UCSD-AML1 (cell line): ENCODE measurements at regions not wholly inside any gene's neighbourhood (a gene's known extent, or its start where the extent isn't known, plus 50 kb on each side); places are given as distances from the start of the nearest gene placed in this dataset.
"Not testable (repeated sequence)": the region's sequence is repeated elsewhere in the genome, so short reads cannot be mapped to it uniquely, and the experiment has no call there.

Experiments used
- DNase-seq: peaks from one replicate; lab custom pipeline; 2025; ENCODE audit not compliant: unreplicated experiment; lab: John Stamatoyannopoulos, UW

GRCh38 chr4:59689149-59689548 lies 1511.0 kb upstream of the ADGRL3 start:
- no peak for DNase-seq

DNA sequence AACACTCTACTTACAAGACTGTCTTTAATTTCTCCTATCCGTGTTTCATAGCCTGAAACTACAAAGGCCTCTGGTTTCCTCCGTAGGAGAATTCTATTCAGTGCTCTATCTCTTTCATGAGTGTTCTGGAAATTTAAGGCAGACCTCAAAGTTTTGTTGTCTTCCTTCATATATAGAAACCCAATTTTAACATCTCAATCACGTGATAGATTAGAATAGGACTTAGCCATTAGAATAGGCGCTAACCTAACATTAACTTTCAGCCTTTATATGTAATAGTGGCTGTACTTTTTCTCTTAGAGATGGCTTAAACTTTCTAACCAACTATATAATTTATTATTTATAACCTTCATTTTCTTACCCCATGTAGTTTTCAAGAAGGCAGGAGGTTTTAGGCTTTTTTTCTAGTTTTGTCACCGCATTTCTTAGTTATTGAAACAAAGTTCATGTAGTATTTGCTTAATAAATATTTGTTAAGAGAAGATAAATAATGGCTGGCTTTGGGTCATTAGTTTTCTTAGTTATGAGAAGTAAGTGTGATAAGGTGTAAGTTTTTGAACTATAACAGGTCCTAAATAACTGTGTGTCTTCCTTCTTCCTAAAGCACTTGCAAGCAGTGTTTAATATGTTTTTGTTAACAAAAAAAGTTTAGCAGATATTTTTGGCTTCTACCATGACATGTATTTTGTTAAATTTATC lies 1504.6 kb upstream of the ADGRL3 start:
- no peak for DNase-seq

GRCh38 chr4:59698041-59698440 lies 1502.1 kb upstream of the ADGRL3 start:
- no peak for DNase-seq

DNA sequence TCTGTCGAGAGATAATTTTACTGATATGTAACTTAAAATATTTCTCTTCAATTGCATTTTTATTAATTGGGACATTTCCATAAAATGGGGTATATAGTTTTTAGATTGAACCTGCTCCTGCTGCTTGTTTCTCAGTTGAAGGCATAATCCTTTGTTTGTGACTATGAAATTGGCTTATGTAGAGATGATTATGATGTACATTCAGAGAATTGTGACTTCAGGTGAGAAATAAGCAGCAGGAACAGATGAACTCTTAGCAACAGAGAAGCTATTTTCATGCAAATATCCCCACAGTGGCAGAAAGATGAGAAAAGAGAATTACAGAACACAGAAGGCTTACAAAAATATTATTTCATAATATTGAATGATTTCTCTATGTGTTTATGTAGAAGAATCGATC lies 1499.5 kb upstream of the ADGRL3 start:
- DNase-seq = no peak

GRCh38 chr4:59704616-59705015 lies 1495.5 kb upstream of the ADGRL3 start:
- no peak for DNase-seq

DNA sequence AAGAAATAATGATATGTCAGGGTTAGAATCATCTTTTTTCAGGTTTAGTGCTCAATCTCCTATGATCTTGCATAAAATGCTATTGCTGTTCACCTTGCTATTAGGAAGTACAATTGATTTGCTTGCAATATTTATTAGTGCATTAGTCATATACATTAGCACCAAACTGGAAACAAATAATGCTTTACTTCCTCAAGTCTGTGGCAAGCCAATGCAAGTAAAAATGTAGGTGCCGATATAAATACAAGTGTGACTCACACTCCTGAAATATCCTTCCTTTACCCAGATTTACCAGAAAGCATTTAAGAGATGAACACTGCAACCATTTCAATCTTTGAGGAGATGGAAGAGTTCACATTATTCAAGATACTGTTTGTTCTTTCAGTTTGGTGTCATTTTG lies 1487.7 kb upstream of the ADGRL3 start:
- DNase-seq = no peak

DNA sequence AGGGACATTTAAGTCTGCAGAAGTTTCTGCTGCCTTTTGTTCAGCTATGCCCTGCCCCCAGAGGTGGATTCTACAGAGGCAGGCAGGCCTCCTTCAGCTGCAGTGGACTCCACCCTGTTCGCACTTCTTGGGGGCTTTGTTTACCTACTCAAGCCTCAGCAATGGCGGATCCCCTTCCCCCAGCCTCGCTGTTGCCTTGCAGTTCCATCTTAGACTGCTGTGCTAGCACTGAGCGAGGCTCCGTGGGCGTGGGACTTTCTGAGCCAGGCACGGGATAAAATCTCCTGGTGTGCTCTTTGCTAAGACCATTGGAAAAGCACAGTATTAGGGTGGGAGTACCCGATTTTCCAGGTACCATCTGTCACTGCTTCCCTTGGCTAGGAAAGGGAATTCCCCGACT lies 1475.8 kb upstream of the ADGRL3 start:
- not testable (repeated sequence) for DNase-seq

DNA sequence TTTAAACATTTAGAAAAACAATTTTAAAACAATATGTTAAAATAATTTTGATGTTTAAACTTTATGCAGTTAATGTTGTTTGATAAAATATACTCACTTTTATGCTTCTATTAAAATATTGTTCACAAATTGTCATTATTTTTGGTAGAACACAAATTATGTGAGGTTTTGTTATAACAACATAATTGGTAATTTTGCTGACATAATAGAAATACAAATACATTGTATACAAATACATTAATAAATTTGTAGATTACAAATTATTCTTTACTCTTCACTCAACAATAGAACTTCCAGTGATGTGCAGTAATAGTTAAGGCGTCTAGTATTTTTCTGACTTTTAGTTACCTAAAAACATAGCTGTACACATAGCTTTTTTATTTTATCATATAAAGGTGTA lies 1472.4 kb upstream of the ADGRL3 start:
- DNase-seq = no peak

- no peak for DNase-seq
Observed at GRCh38 chr4:59728496-59728895, 1471.6 kb upstream of the ADGRL3 start.

GRCh38 chr4:59729321-59729720 lies 1470.8 kb upstream of the ADGRL3 start:
- no peak for DNase-seq

DNA sequence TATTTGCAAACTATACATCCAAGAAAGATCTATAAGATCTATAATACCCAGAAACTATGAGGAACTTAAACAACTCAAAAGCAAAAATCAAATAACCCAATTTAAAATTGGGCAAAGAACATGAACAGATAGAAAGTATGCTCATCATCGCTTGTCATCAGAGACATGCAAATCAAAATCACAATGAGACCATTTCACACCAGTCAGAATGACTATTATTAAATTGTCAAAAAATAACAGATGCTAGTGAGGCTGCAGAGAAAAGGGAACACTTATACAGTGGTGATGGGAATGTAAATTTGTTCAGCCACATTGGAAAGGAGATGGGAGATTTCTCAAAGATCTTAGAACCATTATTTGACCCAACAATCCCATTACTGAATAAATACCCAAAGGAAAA lies 1451.7 kb upstream of the ADGRL3 start:
- DNase-seq = no peak

DNA sequence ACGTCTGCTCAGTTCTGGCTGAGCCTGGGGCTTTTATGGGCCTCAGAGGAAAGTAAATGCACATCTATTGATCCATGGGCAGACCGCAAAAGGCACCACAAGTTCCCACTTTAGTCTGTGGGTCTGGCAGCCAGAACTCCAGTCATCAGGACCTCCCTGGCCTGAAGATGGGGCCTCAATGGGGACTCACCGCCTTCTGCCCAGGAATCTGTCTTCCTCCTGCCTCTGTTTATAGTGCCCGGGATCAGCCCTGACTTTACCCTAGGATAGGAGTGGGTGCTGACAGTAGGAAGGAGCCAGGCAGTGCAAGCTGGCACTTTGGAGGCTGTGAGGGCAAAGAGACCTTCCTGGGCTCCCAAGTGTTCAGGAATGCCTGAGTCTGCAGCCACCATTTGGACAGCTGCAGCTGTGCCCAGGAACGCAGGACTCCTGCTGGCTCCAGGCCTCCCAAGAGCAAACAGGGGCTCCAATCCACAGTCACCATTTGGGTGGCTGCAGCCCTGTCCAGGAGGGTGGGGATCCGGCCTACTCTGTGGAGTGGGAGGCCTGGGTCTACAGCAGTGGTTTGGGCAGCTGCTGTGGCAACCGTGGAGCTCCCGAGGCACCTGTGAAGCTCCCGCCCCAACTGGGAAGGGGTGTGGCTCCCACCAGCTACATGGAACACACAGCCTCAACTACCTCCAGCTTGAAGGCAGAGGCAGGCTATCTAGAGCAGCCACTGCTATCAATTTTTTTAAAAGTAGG lies 1440.9 kb upstream of the ADGRL3 start:
- no peak for DNase-seq

GRCh38 chr4:59762344-59762743 lies 1437.8 kb upstream of the ADGRL3 start:
- DNase-seq = no peak

DNA sequence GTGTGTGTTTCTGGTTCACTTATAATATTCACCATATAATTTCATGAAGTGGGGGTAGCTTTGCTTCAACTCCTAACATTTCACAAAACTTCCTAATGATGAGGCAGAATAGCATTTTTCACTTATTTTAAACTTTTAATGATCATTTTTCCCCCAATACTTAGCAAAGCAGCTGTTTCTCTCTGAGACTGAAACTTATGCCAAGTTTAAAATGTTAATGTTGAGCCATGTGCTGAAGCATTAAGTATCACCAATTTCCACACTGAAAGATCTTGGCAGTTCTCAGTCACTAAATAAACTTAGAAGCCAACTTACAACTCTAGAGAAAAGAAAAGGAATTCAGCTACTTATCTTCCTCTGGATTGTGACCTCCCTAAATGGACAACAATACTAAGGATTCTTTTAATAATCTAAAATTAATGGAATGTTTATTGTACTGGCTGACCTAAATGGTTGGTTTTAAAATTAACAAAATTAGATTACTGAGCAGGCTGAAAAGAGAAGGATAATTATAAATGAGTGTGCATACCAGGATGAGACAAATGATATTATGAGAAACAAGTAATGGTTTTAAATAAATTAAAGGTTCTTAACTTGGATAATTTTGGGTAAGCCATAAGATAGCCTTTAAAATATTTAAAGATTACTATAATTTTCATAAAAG lies 1429.4 kb upstream of the ADGRL3 start:
- no peak for DNase-seq

DNA sequence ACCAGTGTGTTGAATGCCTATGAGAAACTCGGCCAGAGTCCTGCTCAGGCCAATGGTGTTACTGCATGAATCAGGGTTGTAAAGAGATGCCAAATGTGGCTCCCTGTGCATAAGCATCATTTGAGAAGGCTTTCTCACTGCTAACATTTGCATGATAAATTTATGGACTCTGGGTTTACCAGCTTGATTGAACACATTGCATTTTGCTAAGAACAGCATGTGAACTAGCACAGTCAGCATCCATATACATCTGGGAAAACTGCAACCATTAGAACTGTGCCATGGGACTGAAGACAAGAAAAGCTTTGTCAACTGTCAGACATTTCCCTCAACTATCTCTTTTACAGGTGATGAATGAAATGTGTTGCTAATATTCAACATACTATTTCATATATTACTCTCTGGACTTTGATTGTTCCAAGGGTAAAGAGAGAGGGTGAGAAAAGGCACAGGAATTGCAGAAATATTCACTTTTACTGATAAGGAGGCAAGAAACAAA lies 1427.4 kb upstream of the ADGRL3 start:
- no peak for DNase-seq

- DNase-seq = not testable (repeated sequence)
Observed at GRCh38 chr4:59780271-59780670, 1419.9 kb upstream of the ADGRL3 start.

- DNase-seq = no peak
Observed at GRCh38 chr4:59805176-59805575, 1395.0 kb upstream of the ADGRL3 start.

GRCh38 chr4:59814402-59815010 lies 1385.6 kb upstream of the ADGRL3 start:
- no peak for DNase-seq

GRCh38 chr4:59818656-59819055 lies 1381.5 kb upstream of the ADGRL3 start:
- DNase-seq = peak; percentile 7

DNA sequence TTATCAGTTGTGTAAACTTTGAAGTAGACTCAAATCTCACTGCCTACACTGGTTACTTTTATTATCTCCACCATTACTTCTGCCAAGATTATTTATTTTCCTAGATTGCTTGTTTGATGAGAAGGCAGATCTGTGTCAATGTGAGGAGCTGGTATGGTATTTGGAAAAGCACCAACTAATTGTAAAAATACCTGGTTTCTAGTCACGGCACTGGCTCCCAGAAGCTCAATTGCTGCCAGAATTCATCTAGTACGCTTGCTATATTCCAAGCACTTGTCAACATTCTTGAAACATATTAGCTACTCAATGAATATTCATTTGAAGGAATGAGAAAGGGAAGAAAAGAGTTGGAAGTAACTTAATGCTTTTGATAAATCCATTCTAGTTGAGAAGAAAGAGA lies 1376.8 kb upstream of the ADGRL3 start:
- no peak for DNase-seq

- DNase-seq = no peak
Observed at GRCh38 chr4:59825104-59825503, 1375.0 kb upstream of the ADGRL3 start.

DNA sequence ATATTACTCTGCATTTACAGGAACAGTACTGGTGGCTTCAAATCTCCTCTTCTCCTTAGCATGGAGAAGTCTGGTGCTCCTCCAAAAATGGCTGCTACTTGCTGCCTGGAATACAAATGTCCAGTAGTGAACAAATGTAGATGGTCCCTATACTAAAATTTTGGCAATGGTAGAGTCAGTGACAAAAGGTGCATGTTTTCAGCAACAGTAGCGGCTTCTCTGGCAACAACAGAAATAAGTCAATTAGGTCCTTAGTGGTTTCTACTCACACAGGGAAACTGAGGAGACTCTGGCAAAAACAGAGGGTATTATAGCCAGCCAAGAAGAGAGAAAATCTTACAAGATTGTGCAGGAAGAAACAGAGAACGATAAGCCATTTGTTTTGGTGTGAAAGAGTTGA lies 1368.4 kb upstream of the ADGRL3 start:
- no peak for DNase-seq
